OCI-LY7 (cell line): ENCODE measurements at regions not wholly inside any gene's neighbourhood (a gene's known extent, or its start where the extent isn't known, plus 50 kb on each side); places are given as distances from the start of the nearest gene placed in this dataset.

Source experiments
- CTCF ChIP-seq: fragments of 200-600 bp; sonication (generic); conservative IDR thresholded peaks from 2 replicates; pipeline ENCODE4 v1.5.1; 2014; ENCODE audit warnings: mild to moderate bottlenecking, antibody characterized with exemption, low read length, moderate library complexity, mixed read lengths
- EZH2phosphoT487 ChIP-seq: fragments of 200-600 bp; sonication (generic); IDR thresholded peaks from 2 replicates; pipeline ENCODE4 v1.6.1; 2018; ENCODE audit warnings: low read depth, borderline replicate concordance, mild to moderate bottlenecking, mixed run types, antibody characterized with exemption, low read length, moderate library complexity, mixed read lengths

- TF ChIP-seq CTCF: no peak
- no peak for TF ChIP-seq EZH2phosphoT487
These were observed 580.9 kb upstream of the B3GAT1 start for GRCh38 chr11:134992981-134993380.
